ENCODE measurements at regions not wholly inside any gene's neighbourhood (a gene's known extent, or its start where the extent isn't known, plus 50 kb on each side); places are given as distances from the start of the nearest gene placed in this dataset.

- TF ChIP-seq CTCF (IDR thresholded peaks at IDR 0.05) (peak; percentile 36 to 72 (median 70)), POLR2A (IDR thresholded peaks at IDR 0.05) (no peak)
These were observed 84.0 kb upstream of the RCN1 start for GRCh38 chr11:32006799-32007388.
